ENCODE measurements at regions not wholly inside any gene's neighbourhood (a gene's known extent, or its start where the extent isn't known, plus 50 kb on each side); places are given as distances from the start of the nearest gene placed in this dataset.

DNA sequence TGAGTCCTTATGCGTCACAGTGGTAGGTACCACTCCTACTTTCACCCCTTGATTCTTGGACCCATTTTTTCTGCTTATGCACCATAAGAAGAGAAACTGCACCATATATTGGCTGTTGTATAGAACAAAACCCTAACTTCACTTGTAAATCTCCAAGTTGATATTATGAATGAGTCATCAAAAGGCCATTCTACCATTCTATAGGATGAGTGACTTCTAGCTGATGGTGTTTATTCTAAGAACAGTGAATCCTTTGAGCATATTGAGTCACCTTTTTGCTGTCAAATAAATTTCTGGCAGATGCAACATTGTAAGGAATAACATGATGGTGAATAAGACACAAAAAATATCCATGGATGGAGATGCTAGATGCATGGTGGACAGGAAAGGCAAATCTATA, 57.7 kb downstream of the POLR1D start:
- Mint-ChIP-seq H3K4me1 (peaks cover 2 to 5% of the 10 kb centered on the region in 2 experiments; a peak in 2 of 4 replicates), H3K36me3 (ENCODE audit: insufficient read depth in 1 of 3, low read depth in 3 of 3) (no peaks in the 10 kb centered on the region), H3K4me3 (no peak overlapping the region), H3K27ac (no peak overlapping the region), H3K27me3 (ENCODE audit: low read depth) (peaks cover 27% of the 10 kb centered on the region), H3K9me3 (no peaks in the 10 kb centered on the region)
- Histone ChIP-seq H2AK5ac (ENCODE audit: insufficient read length, low read length) (no peak overlapping the region), H3K4ac (ENCODE audit: low read depth, low read length) (no peak overlapping the region), H3K4me1 (ENCODE audit: insufficient read depth, low read length) (no peaks in the 10 kb centered on the region), H4K8ac (replicated peaks; ENCODE audit: insufficient read length, low read depth, low read length) (no peak overlapping the region), H2BK5ac (ENCODE audit: insufficient read length, low read length) (no peak overlapping the region), H3K79me1 (ENCODE audit: insufficient read depth, low read depth, low read length, poor library complexity, severe bottlenecking) (no peaks in the 10 kb centered on the region), H3K4me2 (ENCODE audit: insufficient read depth, insufficient read length, low read length) (no peak overlapping the region), H3K14ac (ENCODE audit: insufficient read depth, low read length) (no peak overlapping the region), H2BK12ac (ENCODE audit: insufficient read length, low read depth, low read length) (no peak overlapping the region), H3K9me3 (ENCODE audit: control insufficient read depth, low read depth, low read length) (no peaks in the 10 kb centered on the region), H3K56ac (ENCODE audit: insufficient read length, low read depth, low read length) (no peak overlapping the region), H4K20me1 (ENCODE audit: control insufficient read depth, insufficient read depth, insufficient read length) (no peaks in the 10 kb centered on the region), H3K27ac (ENCODE audit: insufficient read length, low read depth, low read length) (no peak overlapping the region), H4K91ac (ENCODE audit: insufficient read length, low read depth, low read length) (no peak overlapping the region), H2BK120ac (ENCODE audit: low read depth, low read length, poor library complexity, severe bottlenecking) (no peak overlapping the region), H3K9ac (ENCODE audit: extremely low read depth, insufficient read length, low read length) (no peak overlapping the region), H2BK15ac (ENCODE audit: low read depth, low read length) (no peak overlapping the region), H3K18ac (ENCODE audit: insufficient read length, low read depth, low read length) (no peak overlapping the region), H3K23me2 (ENCODE audit: insufficient read length, low read depth, low read length, poor library complexity, severe bottlenecking) (no peaks in the 10 kb centered on the region), H2BK20ac (ENCODE audit: low read depth, low read length, poor library complexity, severe bottlenecking) (no peak overlapping the region), H4K5ac (ENCODE audit: insufficient read length, low read depth, low read length) (no peak overlapping the region), H2AFZ (ENCODE audit: low read length) (no peak overlapping the region), H3T11ph (ENCODE audit: low read length) (no peak overlapping the region), H3K79me2 (ENCODE audit: insufficient read depth, low read length) (no peaks in the 10 kb centered on the region), H3K27me3 (ENCODE audit: insufficient read depth, low read length) (no peaks in the 10 kb centered on the region), H3K23ac (ENCODE audit: insufficient read length, low read depth, low read length) (no peak overlapping the region)
- no peak for DNase-seq
- WGBS (ENCODE audit: extremely low coverage, insufficient read length, low lambda C conversion rate) = no CpG with 5 or more reads among the region's 1 CpG
- TF ChIP-seq, protein P1, sequence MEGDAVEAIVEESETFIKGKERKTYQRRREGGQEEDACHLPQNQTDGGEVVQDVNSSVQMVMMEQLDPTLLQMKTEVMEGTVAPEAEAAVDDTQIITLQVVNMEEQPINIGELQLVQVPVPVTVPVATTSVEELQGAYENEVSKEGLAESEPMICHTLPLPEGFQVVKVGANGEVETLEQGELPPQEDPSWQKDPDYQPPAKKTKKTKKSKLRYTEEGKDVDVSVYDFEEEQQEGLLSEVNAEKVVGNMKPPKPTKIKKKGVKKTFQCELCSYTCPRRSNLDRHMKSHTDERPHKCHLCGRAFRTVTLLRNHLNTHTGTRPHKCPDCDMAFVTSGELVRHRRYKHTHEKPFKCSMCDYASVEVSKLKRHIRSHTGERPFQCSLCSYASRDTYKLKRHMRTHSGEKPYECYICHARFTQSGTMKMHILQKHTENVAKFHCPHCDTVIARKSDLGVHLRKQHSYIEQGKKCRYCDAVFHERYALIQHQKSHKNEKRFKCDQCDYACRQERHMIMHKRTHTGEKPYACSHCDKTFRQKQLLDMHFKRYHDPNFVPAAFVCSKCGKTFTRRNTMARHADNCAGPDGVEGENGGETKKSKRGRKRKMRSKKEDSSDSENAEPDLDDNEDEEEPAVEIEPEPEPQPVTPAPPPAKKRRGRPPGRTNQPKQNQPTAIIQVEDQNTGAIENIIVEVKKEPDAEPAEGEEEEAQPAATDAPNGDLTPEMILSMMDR (conservative IDR thresholded peaks at IDR 0.05) = no peak
